HepG2 (cell line): ENCODE measurements at regions not wholly inside any gene's neighbourhood (a gene's known extent, or its start where the extent isn't known, plus 50 kb on each side); places are given as distances from the start of the nearest gene placed in this dataset.

Experiments used
- ATAC-seq: fragments of 200-7000 bp; cut with Tn5 transposase; 3 replicates; pipeline ENCODE4 v1.9.1; 2020; ENCODE audit warnings: mild to moderate bottlenecking, moderate library complexity
- BruUV-seq: library from RNA; stranded (reverse); fragments of 400-500 nt; replicated peaks from 2 replicates; lab custom pipeline; 2021; lab: Mats Ljungman, UMichigan
- CTCF ChIA-PET: fragments of 300-600 bp; formaldehyde crosslinking; extraction: SDS; loops from one replicate; lab custom pipeline; 2021; ENCODE audit warnings: low total read pairs, inconsistent platforms, low intra/inter-chr PET ratio; lab: Yijun Ruan, JAX
- POLR2A ChIA-PET: fragments of 350-600 bp; sonication (Branson Sonifier 250); formaldehyde crosslinking; loops from one replicate; lab custom pipeline; 2020; ENCODE audit warnings: antibody characterized with exemption, inconsistent platforms; lab: Yijun Ruan, JAX
- DNase-seq: peaks from one replicate; pipeline ENCODE4 v3.0.0-alpha.2; 2015; ENCODE audit warnings: low spot score
- FAIRE-seq: peaks from 3 replicates; lab custom pipeline; 2011; peaks lifted over from hg19 to GRCh38; lab: Jason Lieb, UNC
- H2AFZ ChIP-seq: one replicate; pipeline ENCODE4 v1.6.1; 2011; ENCODE audit warnings: low read length, inconsistent platforms
- H3K27ac ChIP-seq: fragments of 300-600 bp; 3 replicates; pipeline ENCODE4 v1.8.0; 2011; ENCODE audit warnings: mixed run types, mild to moderate bottlenecking, mixed read lengths, low read length, inconsistent platforms; ENCODE audit not compliant: insufficient read depth; ENCODE audit errors: extremely low read length
- H3K27me3 ChIP-seq, 2 experiments: fragments of 200-600 bp in 1 of 2; 2 replicates in 1 of 2; 3 replicates in 1 of 2; pipeline versions ENCODE4 v1.6.0 to v1.8.0; 2011; ENCODE audit warnings: low read length in 2 of 2, mild to moderate bottlenecking in 2 of 2, moderate library complexity in 2 of 2, inconsistent platforms in 1 of 2; ENCODE audit not compliant: insufficient read depth in 2 of 2, control insufficient read depth in 1 of 2
- H3K36me3 ChIP-seq, 2 experiments: fragments of 200-600 bp in 1 of 2; replicated peaks in 1 of 2; 2 replicates in 1 of 2; 3 replicates in 1 of 2; pipeline versions ENCODE4 v1.5.1 to v1.8.0; 2011; ENCODE audit warnings: low read length in 2 of 2, inconsistent platforms in 1 of 2; ENCODE audit not compliant: insufficient read depth in 2 of 2, control insufficient read depth in 1 of 2
- H3K4me1 ChIP-seq: 2 replicates; pipeline ENCODE4 v1.5.1; 2012; ENCODE audit warnings: low read length, inconsistent platforms; ENCODE audit not compliant: insufficient read depth
- H3K4me2 ChIP-seq: 2 replicates; pipeline ENCODE4 v1.6.0; 2011; ENCODE audit warnings: low read depth, low read length, inconsistent platforms
- H3K4me3 ChIP-seq, 3 experiments: fragments of 200-600 bp in 1 of 3; sonication (generic), shearing (Covaris generic) in 1 of 3; replicated peaks in 1 of 3; 2 replicates each; pipeline ENCODE4 v1.5.1; 2011 to 2016; ENCODE audit warnings: low read length in 3 of 3, inconsistent platforms in 2 of 3, low read depth in 2 of 3, mild to moderate bottlenecking in 2 of 3, control low read depth in 1 of 3, mixed read lengths in 1 of 3; ENCODE audit not compliant: insufficient read depth in 1 of 3
- H3K79me2 ChIP-seq: one replicate; pipeline ENCODE4 v1.6.1; 2011; ENCODE audit warnings: low read length, inconsistent platforms; ENCODE audit not compliant: insufficient read depth
- H3K9ac ChIP-seq: 2 replicates; pipeline ENCODE4 v1.6.0; 2011; ENCODE audit warnings: mild to moderate bottlenecking, low read depth, low read length, inconsistent platforms; ENCODE audit not compliant: insufficient read depth
- H3K9me3 ChIP-seq: 2 replicates; pipeline ENCODE4 v1.5.1; 2012; ENCODE audit warnings: mild to moderate bottlenecking, low read length
- H4K20me1 ChIP-seq: 2 replicates; pipeline ENCODE4 v1.6.0; 2011; ENCODE audit warnings: inconsistent platforms, mild to moderate bottlenecking, low read length, moderate library complexity; ENCODE audit not compliant: insufficient read depth
- EP300 ChIP-seq, 3 experiments: sonication (generic) in 1 of 3; formaldehyde crosslinking in 1 of 3; IDR thresholded peaks; 2 replicates each; pipeline versions ENCODE4 v1.5.1 to v1.6.1; 2011 to 2020; ENCODE audit warnings: low read depth in 2 of 3, low read length in 2 of 3, borderline replicate concordance in 1 of 3, improper control_type of control experiment in 1 of 3, mild to moderate bottlenecking in 1 of 3, missing genetic modification reagents in 1 of 3, moderate library complexity in 1 of 3
- GABPB1 ChIP-seq: IDR thresholded peaks from 2 replicates; pipeline ENCODE4 v1.6.1; 2016; ENCODE audit warnings: mild to moderate bottlenecking, missing genetic modification reagents, moderate library complexity, missing compliant biosample characterization
- KAT2B ChIP-seq: fragments of 150-350 bp; IDR thresholded peaks from 2 replicates; pipeline ENCODE4 v1.6.1; 2014; ENCODE audit warnings: low read depth, low read length, borderline replicate concordance
- KDM1A ChIP-seq: IDR thresholded peaks from 2 replicates; pipeline ENCODE4 v1.6.1; 2016; ENCODE audit warnings: missing compliant biosample characterization
- MXD4 ChIP-seq: IDR thresholded peaks from 2 replicates; pipeline ENCODE4 v1.6.1; 2016; ENCODE audit warnings: mild to moderate bottlenecking, missing biosample characterization, missing genetic modification reagents
- PPARG ChIP-seq: conservative IDR thresholded peaks from 2 replicates; pipeline ENCODE4 v1.6.1; 2016; ENCODE audit warnings: missing biosample characterization, missing genetic modification reagents
- RBM39 ChIP-seq: fragments of 200-400 bp; formaldehyde crosslinking; IDR thresholded peaks from one replicate; pipeline ENCODE4 v1.6.1; 2018; ENCODE audit warnings: antibody characterized with exemption, mild to moderate bottlenecking, low read depth, low read length; ENCODE audit not compliant: poor library complexity, severe bottlenecking
- SOX13 ChIP-seq, 3 experiments: fragments of 450-650 bp in 1 of 3; sonication (generic) in 1 of 3; formaldehyde crosslinking in 1 of 3; IDR thresholded peaks in 2 of 3; conservative IDR thresholded peaks in 1 of 3; 2 replicates each; pipeline versions ENCODE4 v1.5.0 to v1.6.1; 2016 to 2020; ENCODE audit warnings: antibody characterized with exemption in 1 of 3, mild to moderate bottlenecking in 1 of 3, missing compliant biosample characterization in 1 of 3, missing genetic modification reagents in 1 of 3, moderate library complexity in 1 of 3
- TSC22D2 ChIP-seq: sonication (generic); formaldehyde crosslinking; IDR thresholded peaks from 2 replicates; pipeline ENCODE4 v1.5.1; 2020; ENCODE audit warnings: missing genetic modification reagents, mild to moderate bottlenecking, borderline replicate concordance
- YEATS2 ChIP-seq: sonication (generic); formaldehyde crosslinking; IDR thresholded peaks from 2 replicates; pipeline ENCODE4 v1.4.0; 2020; ENCODE audit warnings: missing genetic modification reagents, borderline replicate concordance
- ZNF451 ChIP-seq: sonication (generic); formaldehyde crosslinking; IDR thresholded peaks from 2 replicates; pipeline ENCODE4 v1.5.0; 2020; ENCODE audit warnings: mild to moderate bottlenecking, missing genetic modification reagents
- ZNF878 ChIP-seq: sonication (generic); formaldehyde crosslinking; IDR thresholded peaks from 2 replicates; pipeline ENCODE4 v1.8.1; 2023; ENCODE audit warnings: mild to moderate bottlenecking, missing genetic modification reagents, moderate library complexity
- WGBS: methylation state at CpG from one replicate; pipeline ENCODE4 v1.1.6; 2017; ENCODE audit warnings: low lambda C conversion rate; 5-methylcytosine and 5-hydroxymethylcytosine counted together
- in situ Hi-C: cut with HindIII; loops from 2 replicates; pipeline ENCODE4 v1.10.0; 2017; ENCODE audit warnings: low pct_unique_long_range_greater_than_20kb; ENCODE audit not compliant: extremely low pct_ligation_motif_present
- intact Hi-C: fragments of 100-400 bp; cut with micrococcal nuclease; formaldehyde crosslinking; loops from one replicate; pipeline ENCODE4 v1.10.0; 2022; ENCODE audit not compliant: unreplicated experiment
- TF ChIP-seq, protein P1 (sequence below): sonication (generic); formaldehyde crosslinking; IDR thresholded peaks from 2 replicates; pipeline ENCODE4 v1.4.0; 2020; ENCODE audit warnings: missing genetic modification reagents
- TF ChIP-seq, protein P2 (sequence below): sonication (generic); formaldehyde crosslinking; IDR thresholded peaks from 2 replicates; pipeline ENCODE4 v1.4.0; 2020; ENCODE audit warnings: low read depth, mild to moderate bottlenecking, missing genetic modification reagents
- TF ChIP-seq, protein P3 (sequence below): sonication (generic); formaldehyde crosslinking; IDR thresholded peaks from 2 replicates; pipeline ENCODE4 v1.8.0; 2022; ENCODE audit warnings: mild to moderate bottlenecking, missing genetic modification reagents, borderline replicate concordance

DNA sequence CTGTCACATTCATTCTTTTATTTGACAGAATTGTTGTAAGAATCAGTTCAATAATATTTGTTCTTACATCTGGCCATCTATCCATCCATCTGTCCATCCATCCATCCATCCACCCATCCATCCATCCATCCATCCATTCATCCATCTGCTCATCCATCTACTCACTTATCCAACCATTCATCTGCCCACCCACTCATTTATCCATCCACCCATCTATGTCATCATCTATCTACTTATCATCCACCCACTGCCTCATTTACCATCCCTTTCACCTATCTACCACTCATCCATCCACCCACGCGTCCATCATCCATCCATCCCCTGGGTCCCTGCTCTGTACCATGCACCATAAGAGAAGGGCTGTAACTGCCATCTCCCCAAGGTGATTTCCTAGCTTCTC, 134.1 kb downstream of the FOXD2 start:
- Histone ChIP-seq H3K79me2 (no peaks in the 10 kb centered on the region), H3K4me2 (no peak overlapping the region), H3K4me1 (no peaks in the 10 kb centered on the region), H3K27me3 (peaks cover 2 to 45% of the 10 kb centered on the region in 2 experiments; a peak in 3 of 5 replicates), H3K27ac (no peak overlapping the region), H3K4me3 (no peak overlapping the region), H4K20me1 (no peaks in the 10 kb centered on the region), H3K9ac (no peak overlapping the region), H3K36me3 (no peaks in the 10 kb centered on the region), H3K9me3 (no peaks in the 10 kb centered on the region), H2AFZ (no peak overlapping the region)
- 93% methylated on average over 2 of the region's 2 CpGs for WGBS
- ATAC-seq: no peak
- BruUV-seq: no TSS peak
- no peak for FAIRE-seq
- in situ Hi-C loops: no loop called here
- DNase-seq: no peak
- ChIA-PET POLR2A (no interaction called here), CTCF (no interaction called here)
- TF ChIP-seq, protein P1, sequence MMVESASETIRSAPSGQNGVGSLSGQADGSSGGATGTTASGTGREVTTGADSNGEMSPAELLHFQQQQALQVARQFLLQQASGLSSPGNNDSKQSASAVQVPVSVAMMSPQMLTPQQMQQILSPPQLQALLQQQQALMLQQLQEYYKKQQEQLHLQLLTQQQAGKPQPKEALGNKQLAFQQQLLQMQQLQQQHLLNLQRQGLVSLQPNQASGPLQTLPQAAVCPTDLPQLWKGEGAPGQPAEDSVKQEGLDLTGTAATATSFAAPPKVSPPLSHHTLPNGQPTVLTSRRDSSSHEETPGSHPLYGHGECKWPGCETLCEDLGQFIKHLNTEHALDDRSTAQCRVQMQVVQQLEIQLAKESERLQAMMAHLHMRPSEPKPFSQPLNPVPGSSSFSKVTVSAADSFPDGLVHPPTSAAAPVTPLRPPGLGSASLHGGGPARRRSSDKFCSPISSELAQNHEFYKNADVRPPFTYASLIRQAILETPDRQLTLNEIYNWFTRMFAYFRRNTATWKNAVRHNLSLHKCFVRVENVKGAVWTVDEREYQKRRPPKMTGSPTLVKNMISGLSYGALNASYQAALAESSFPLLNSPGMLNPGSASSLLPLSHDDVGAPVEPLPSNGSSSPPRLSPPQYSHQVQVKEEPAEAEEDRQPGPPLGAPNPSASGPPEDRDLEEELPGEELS (CRISPR knock-in tag): no peak
- TF ChIP-seq KDM1A (CRISPR knock-in tag) (no peak), YEATS2 (CRISPR knock-in tag) (no peak), EP300 (IDR thresholded peaks at IDR 0.05; ENCODE audit: low read depth in 2 of 2, low read length in 2 of 2) (no peak), EP300 (CRISPR knock-in tag; IDR thresholded peaks at IDR 0.05; ENCODE audit: borderline replicate concordance) (no peak), ZNF878 (no peak), RBM39 (no peak), ZNF451 (CRISPR knock-in tag) (no peak), MXD4 (CRISPR knock-in tag) (no peak), KAT2B (no peak), SOX13 (IDR thresholded peaks at IDR 0.05) (no peak), SOX13 (CRISPR knock-in tag; conservative IDR thresholded peaks at IDR 0.05 in 1 of 2, IDR thresholded peaks at IDR 0.05 in 1 of 2) (no peak), GABPB1 (no peak), PPARG (CRISPR knock-in tag) (no peak), TSC22D2 (CRISPR knock-in tag) (no peak)
- TF ChIP-seq, protein P2, sequence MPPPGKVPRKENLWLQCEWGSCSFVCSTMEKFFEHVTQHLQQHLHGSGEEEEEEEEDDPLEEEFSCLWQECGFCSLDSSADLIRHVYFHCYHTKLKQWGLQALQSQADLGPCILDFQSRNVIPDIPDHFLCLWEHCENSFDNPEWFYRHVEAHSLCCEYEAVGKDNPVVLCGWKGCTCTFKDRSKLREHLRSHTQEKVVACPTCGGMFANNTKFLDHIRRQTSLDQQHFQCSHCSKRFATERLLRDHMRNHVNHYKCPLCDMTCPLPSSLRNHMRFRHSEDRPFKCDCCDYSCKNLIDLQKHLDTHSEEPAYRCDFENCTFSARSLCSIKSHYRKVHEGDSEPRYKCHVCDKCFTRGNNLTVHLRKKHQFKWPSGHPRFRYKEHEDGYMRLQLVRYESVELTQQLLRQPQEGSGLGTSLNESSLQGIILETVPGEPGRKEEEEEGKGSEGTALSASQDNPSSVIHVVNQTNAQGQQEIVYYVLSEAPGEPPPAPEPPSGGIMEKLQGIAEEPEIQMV (CRISPR knock-in tag): no peak
- TF ChIP-seq, protein P3, sequence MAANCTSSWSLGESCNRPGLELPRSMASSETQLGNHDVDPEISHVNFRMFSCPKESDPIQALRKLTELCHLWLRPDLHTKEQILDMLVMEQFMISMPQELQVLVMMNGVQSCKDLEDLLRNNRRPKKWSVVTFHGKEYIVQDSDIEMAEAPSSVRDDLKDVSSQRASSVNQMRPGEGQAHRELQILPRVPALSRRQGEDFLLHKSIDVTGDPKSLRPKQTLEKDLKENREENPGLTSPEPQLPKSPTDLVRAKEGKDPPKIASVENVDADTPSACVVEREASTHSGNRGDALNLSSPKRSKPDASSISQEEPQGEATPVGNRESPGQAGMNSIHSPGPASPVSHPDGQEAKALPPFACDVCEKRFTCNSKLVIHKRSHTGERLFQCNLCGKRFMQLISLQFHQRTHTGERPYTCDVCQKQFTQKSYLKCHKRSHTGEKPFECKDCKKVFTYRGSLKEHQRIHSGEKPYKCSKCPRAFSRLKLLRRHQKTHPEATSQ (CRISPR knock-in tag): no peak
- intact Hi-C loops: no loop called here
